ENCODE measurements at regions not wholly inside any gene's neighbourhood (a gene's known extent, or its start where the extent isn't known, plus 50 kb on each side); places are given as distances from the start of the nearest gene placed in this dataset.

DNA sequence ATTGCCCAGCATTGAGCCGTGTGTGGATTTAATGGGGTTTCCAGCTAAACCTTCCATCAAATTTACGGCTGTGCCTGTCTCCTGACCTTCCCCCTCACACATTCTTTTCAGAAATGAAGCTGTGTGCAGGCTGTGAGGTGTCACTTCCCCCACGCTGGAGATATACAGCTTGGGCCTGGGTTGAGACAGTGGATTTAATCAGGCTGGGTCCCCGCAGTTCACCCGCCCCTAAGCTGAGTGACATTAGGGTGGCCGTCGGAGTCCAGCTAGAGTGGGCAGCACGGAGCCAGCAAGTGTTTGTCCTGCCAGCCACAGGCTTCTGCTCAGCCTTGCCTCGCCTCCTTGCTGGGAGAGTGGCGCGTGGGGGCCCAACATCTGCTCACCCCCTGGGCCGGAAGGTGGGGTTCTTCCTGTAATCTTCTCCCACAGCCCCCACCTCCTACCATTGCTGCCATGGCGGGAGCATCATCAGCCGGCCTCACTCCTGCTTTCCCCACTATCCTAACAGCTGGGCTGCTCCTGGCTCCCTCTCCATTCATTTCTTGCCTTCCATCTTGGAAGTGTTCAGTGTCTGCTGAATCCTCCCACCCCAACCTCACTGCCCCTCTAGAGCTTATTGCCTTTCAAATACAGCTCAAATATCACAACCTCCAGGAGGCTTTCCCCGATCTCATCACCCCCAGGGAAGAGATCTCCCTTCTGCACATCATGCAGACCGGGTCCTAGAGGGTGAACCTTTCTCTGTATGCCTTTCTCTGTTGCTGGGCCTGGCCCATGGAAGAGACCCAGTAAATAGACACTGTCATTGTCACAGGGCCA, 149.0 kb downstream of the GLI2 start:
- TF ChIP-seq CTCF (IDR thresholded peaks at IDR 0.05) (no peak), POLR2A (IDR thresholded peaks at IDR 0.05) (no peak)

Measured in ovary (tissue), 3 donors.